Left ventricle myocardium inferior (tissue), 1 donor: ENCODE measurements at regions not wholly inside any gene's neighbourhood (a gene's known extent, or its start where the extent isn't known, plus 50 kb on each side); places are given as distances from the start of the nearest gene placed in this dataset.

Experiments used
- DNase-seq: peaks from one replicate; pipeline ENCODE4 v3.0.0-alpha.2; 2020
- H3K27ac ChIP-seq: fragments of 200-600 bp; replicated peaks from 2 replicates; pipeline ENCODE4 v1.8.0; 2021
- H3K27me3 ChIP-seq: fragments of 200-600 bp; 2 replicates; pipeline ENCODE4 v1.8.0; 2021; ENCODE audit warnings: low read depth
- H3K36me3 ChIP-seq: fragments of 200-600 bp; 2 replicates; pipeline ENCODE4 v1.8.0; 2021
- H3K4me1 ChIP-seq: fragments of 200-600 bp; 2 replicates; pipeline ENCODE4 v1.8.0; 2021
- H3K4me3 ChIP-seq: fragments of 200-600 bp; 2 replicates; pipeline ENCODE4 v1.8.0; 2021; ENCODE audit warnings: mild to moderate bottlenecking, moderate library complexity
- H3K9me3 ChIP-seq: fragments of 200-600 bp; replicated peaks from 2 replicates; pipeline ENCODE4 v1.8.0; 2021
- CTCF ChIP-seq: fragments of 200-600 bp; IDR thresholded peaks from 2 replicates; pipeline ENCODE4 v1.8.0; 2021; ENCODE audit warnings: antibody characterized with exemption, mild to moderate bottlenecking, borderline replicate concordance
- intact Hi-C: fragments of 100-400 bp; cut with micrococcal nuclease; formaldehyde crosslinking; loops from one replicate; pipeline ENCODE4 v1.11.0; 2022
- donor health status: DM: no; HTN: yes; CAD: no; lungs with severe emphysema.

GRCh38 chr20:12023194-12023795 lies 105.6 kb downstream of the BTBD3 start:
- DNase-seq: no peak
- no peak overlapping the region for H3K4me3 ChIP-seq
- no peaks in the 10 kb centered on the region for H3K27me3 ChIP-seq
- H3K9me3 ChIP-seq: no peaks in the 10 kb centered on the region
- H3K4me1 ChIP-seq: no peaks in the 10 kb centered on the region
- intact Hi-C loops: no loop called here
- no peak overlapping the region for H3K27ac ChIP-seq
- H3K36me3 ChIP-seq: no peaks in the 10 kb centered on the region
- no peak for TF ChIP-seq CTCF

- Histone ChIP-seq H3K4me3 (no peak overlapping the region), H3K27ac (no peak overlapping the region), H3K36me3 (no peaks in the 10 kb centered on the region), H3K27me3 (no peaks in the 10 kb centered on the region), H3K9me3 (no peaks in the 10 kb centered on the region), H3K4me1 (no peaks in the 10 kb centered on the region)
- no peak for TF ChIP-seq CTCF
- no peak for DNase-seq
- intact Hi-C loops: no loop called here
These were observed 111.1 kb downstream of the BTBD3 start for GRCh38 chr20:12028771-12029170.

GRCh38 chr20:12030470-12030869 lies 112.8 kb downstream of the BTBD3 start:
- Histone ChIP-seq H3K4me1 (no peaks in the 10 kb centered on the region), H3K27ac (no peak overlapping the region), H3K9me3 (no peaks in the 10 kb centered on the region), H3K4me3 (no peak overlapping the region), H3K36me3 (no peaks in the 10 kb centered on the region), H3K27me3 (no peaks in the 10 kb centered on the region)
- no peak for DNase-seq
- no peak for TF ChIP-seq CTCF
- intact Hi-C loops: no loop called here

- intact Hi-C loops: no loop called here
- no peak overlapping the region for H3K4me3 ChIP-seq
- H3K27me3 ChIP-seq: no peaks in the 10 kb centered on the region
- no peaks in the 10 kb centered on the region for H3K9me3 ChIP-seq
- no peak overlapping the region for H3K27ac ChIP-seq
- no peak for TF ChIP-seq CTCF
- no peaks in the 10 kb centered on the region for H3K36me3 ChIP-seq
- H3K4me1 ChIP-seq: no peaks in the 10 kb centered on the region
- no peak for DNase-seq
These were observed 118.4 kb downstream of the BTBD3 start for GRCh38 chr20:12036142-12036541.

- no peaks in the 10 kb centered on the region for H3K27me3 ChIP-seq
These were observed 119.8 kb downstream of the BTBD3 start for GRCh38 chr20:12037521-12037920.

More at GRCh38 chr20:12037521-12037920, 119.8 kb downstream of the BTBD3 start:
- H3K9me3 ChIP-seq: no peaks in the 10 kb centered on the region
- no peak for TF ChIP-seq CTCF
- no peak for DNase-seq
- H3K27ac ChIP-seq: no peak overlapping the region
- no peaks in the 10 kb centered on the region for H3K4me1 ChIP-seq
- H3K4me3 ChIP-seq: no peak overlapping the region
- no peaks in the 10 kb centered on the region for H3K36me3 ChIP-seq
- intact Hi-C loops: no loop called here
